ENCODE measurements at regions not wholly inside any gene's neighbourhood (a gene's known extent, or its start where the extent isn't known, plus 50 kb on each side); places are given as distances from the start of the nearest gene placed in this dataset.

DNA sequence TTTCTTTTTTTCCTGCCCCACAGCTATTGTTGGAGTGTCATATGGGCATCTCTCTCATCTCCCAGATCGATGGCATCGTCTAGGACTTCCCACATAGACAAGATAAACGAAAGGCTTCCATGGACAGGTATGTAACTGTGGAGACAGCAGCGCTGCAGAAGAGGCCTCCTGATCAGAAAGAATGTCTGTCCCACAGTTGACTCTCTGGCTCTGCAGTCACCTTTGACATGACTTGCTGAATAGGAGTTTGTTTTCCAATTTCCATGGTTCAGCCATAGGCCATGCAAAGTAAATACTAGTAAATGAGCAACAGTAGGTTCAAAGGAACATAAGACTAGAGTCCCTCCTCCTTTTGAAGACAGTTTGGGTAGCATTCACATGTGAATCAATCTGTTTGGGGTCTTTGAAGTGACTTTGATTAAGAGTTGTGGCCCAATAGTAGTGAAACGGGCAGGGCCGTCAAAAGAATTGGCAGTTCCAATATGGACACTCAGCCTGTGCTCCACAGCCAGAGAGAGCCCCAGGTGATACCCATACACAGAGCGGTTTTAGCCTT is 134.7 kb upstream of the IFNGR1 start:
- Histone ChIP-seq H3K4me3 (no peak overlapping the region), H3K9me3 (no peaks in the 10 kb centered on the region), H3K4me1 (peaks cover 0 to 20% (median 4%) of the 10 kb centered on the region in 4 donors), H3K27ac (no peak overlapping the region), H3K36me3 (no peaks in the 10 kb centered on the region), H3K27me3 (no peaks in the 10 kb centered on the region)
- TF ChIP-seq EP300 (IDR thresholded peaks at IDR 0.05) (no peak), POLR2A (IDR thresholded peaks at IDR 0.05) (no peak)
- TF ChIP-seq, protein P1, sequence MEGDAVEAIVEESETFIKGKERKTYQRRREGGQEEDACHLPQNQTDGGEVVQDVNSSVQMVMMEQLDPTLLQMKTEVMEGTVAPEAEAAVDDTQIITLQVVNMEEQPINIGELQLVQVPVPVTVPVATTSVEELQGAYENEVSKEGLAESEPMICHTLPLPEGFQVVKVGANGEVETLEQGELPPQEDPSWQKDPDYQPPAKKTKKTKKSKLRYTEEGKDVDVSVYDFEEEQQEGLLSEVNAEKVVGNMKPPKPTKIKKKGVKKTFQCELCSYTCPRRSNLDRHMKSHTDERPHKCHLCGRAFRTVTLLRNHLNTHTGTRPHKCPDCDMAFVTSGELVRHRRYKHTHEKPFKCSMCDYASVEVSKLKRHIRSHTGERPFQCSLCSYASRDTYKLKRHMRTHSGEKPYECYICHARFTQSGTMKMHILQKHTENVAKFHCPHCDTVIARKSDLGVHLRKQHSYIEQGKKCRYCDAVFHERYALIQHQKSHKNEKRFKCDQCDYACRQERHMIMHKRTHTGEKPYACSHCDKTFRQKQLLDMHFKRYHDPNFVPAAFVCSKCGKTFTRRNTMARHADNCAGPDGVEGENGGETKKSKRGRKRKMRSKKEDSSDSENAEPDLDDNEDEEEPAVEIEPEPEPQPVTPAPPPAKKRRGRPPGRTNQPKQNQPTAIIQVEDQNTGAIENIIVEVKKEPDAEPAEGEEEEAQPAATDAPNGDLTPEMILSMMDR (IDR thresholded peaks at IDR 0.05) = no peak
- DNase-seq (ENCODE audit: low spot score in 2 of 2) = no peak
- 82 to 86% methylated on average over 7 of the region's 7 CpGs for WGBS, 2 donors

GRCh38 chr6:137353346-137353745 is 134.2 kb upstream of the IFNGR1 start:
- DNase-seq (ENCODE audit: low spot score in 2 of 2) = no peak
- 65 to 69% methylated on average over 2 of the region's 2 CpGs for WGBS, 2 donors
- H3K4me1 ChIP-seq = peaks cover 0 to 20% (median 4%) of the 10 kb centered on the region in 4 donors
- H3K4me3 ChIP-seq = no peak overlapping the region
- H3K27ac ChIP-seq = no peak overlapping the region
- no peaks in the 10 kb centered on the region for H3K27me3 ChIP-seq
- H3K9me3 ChIP-seq = no peaks in the 10 kb centered on the region
- no peaks in the 10 kb centered on the region for H3K36me3 ChIP-seq
- TF ChIP-seq EP300 (IDR thresholded peaks at IDR 0.05) (no peak), POLR2A (IDR thresholded peaks at IDR 0.05) (no peak)
- TF ChIP-seq, protein P1 (IDR thresholded peaks at IDR 0.05) = no peak

DNA sequence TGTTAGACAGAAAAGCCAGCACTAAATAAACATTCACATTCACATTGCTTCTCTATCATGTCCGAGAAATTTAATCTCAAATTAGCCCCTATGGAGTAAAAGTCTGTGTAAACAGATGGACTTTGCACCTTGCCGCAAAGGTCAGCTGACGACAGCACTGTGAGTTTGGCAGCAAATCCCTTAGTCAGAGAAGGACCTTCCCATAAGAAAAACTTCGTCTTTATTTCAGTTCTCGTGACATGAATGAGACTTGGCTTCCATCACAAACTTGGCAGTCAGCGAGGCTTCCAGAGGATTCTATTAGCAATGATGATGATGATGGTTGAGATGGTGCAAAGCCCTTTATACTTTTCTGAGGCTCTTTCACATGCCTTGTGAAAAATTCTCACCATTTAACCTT is 133.7 kb upstream of the IFNGR1 start:
- Histone ChIP-seq H3K27me3 (no peaks in the 10 kb centered on the region), H3K4me1 (peaks cover 0 to 20% (median 4%) of the 10 kb centered on the region in 4 donors), H3K36me3 (no peaks in the 10 kb centered on the region), H3K27ac (no peak overlapping the region), H3K9me3 (no peaks in the 10 kb centered on the region), H3K4me3 (no peak overlapping the region)
- no peak for TF ChIP-seq POLR2A (IDR thresholded peaks at IDR 0.05)
- no peak for TF ChIP-seq EP300 (IDR thresholded peaks at IDR 0.05)
- TF ChIP-seq, protein P1 (IDR thresholded peaks at IDR 0.05) = no peak
- no peak for DNase-seq (ENCODE audit: low spot score in 2 of 2)
- 46 to 52% methylated on average over 6 of the region's 6 CpGs for WGBS, 2 donors

DNA sequence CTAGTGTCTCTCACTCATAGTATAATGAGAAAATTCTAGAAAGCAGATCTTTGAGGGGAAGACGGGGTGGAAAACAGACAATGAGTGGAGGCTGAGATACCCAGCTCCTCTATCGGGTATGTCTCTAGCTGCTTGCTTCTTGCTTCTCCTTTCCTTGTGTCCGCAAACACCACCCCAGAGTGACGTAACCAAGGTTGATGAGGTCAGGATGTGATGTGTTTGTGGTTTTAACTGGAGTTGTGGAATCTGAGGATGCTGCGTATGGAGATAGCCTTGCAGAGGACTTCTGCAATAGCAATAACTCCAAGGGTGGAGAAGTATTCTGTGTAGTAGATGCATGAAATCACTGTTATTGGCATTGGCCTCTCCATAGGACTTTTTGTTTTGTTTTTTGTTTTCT is 132.7 kb upstream of the IFNGR1 start:
- no peaks in the 10 kb centered on the region for H3K36me3 ChIP-seq
- WGBS, 2 donors = 76 to 91% methylated on average over 5 of the region's 5 CpGs
- H3K4me3 ChIP-seq = no peak overlapping the region
- no peak for DNase-seq (ENCODE audit: low spot score in 2 of 2)
- TF ChIP-seq EP300 (IDR thresholded peaks at IDR 0.05) (no peak), POLR2A (IDR thresholded peaks at IDR 0.05) (no peak)
- no peak overlapping the region for H3K27ac ChIP-seq
- no peaks in the 10 kb centered on the region for H3K9me3 ChIP-seq
- H3K4me1 ChIP-seq = peaks cover 0 to 20% (median 4%) of the 10 kb centered on the region in 4 donors
- no peaks in the 10 kb centered on the region for H3K27me3 ChIP-seq

DNA sequence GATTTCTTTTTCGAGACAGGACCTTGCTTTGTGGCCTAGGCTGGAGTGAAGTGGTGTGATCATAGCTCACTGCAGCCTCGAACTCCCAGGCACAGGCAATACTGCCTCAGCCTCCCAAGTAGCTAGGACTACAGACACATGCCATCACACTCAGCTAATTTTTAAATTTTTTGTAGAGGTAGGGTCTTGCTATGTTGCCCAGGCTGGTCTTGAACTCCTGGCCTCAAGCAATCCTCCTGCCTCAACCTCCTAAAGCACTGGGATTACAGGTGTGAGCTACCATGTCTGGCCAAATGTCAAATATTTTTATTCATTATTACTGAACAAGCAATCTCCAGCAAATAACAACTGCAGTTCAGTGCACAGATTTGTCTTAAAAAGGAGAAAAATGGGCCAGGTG is 131.7 kb upstream of the IFNGR1 start:
- WGBS, 2 donors = 88 to 89% methylated on average over 2 of the region's 2 CpGs
- Histone ChIP-seq H3K27me3 (no peaks in the 10 kb centered on the region), H3K27ac (no peak overlapping the region), H3K4me1 (peaks cover 0 to 20% (median 4%) of the 10 kb centered on the region in 4 donors), H3K36me3 (no peaks in the 10 kb centered on the region), H3K9me3 (no peaks in the 10 kb centered on the region), H3K4me3 (no peak overlapping the region)
- no peak for DNase-seq (ENCODE audit: low spot score in 2 of 2)
- no peak for TF ChIP-seq EP300 (IDR thresholded peaks at IDR 0.05)
- TF ChIP-seq POLR2A (IDR thresholded peaks at IDR 0.05) = no peak
- TF ChIP-seq, protein P1 (IDR thresholded peaks at IDR 0.05) = no peak

Measured in tibial nerve (tissue), 4 donors.